GM23338 (cell line): ENCODE measurements at regions not wholly inside any gene's neighbourhood (a gene's known extent, or its start where the extent isn't known, plus 50 kb on each side); places are given as distances from the start of the nearest gene placed in this dataset.

Experiments
- ATAC-seq: fragments of 200-7000 bp; cut with Tn5 transposase; 3 replicates; pipeline ENCODE4 v1.9.1; 2020
- DNase-seq: peaks from one replicate; pipeline ENCODE4 v3.0.0-alpha.2; 2015; ENCODE audit warnings: low spot score
- H2AFZ ChIP-seq: fragments of 200-600 bp; sonication (generic); 2 replicates; pipeline ENCODE4 v1.8.0; 2016; ENCODE audit warnings: antibody characterized with exemption, mild to moderate bottlenecking, moderate library complexity
- H3F3A ChIP-seq: fragments of 200-600 bp; sonication (generic); replicated peaks from 2 replicates; pipeline ENCODE4 v1.8.0; 2017; ENCODE audit warnings: antibody characterized with exemption, mixed run types, low read depth
- H3K27ac ChIP-seq: fragments of 200-600 bp; sonication (generic); 2 replicates; pipeline ENCODE4 v1.6.1; 2016; ENCODE audit warnings: low read depth
- H3K27me3 ChIP-seq: fragments of 200-600 bp; sonication (generic); 2 replicates; pipeline ENCODE4 v1.8.0; 2016; ENCODE audit warnings: mild to moderate bottlenecking, mixed run types, moderate library complexity; ENCODE audit not compliant: insufficient read depth
- H3K36me3 ChIP-seq: fragments of 200-600 bp; sonication (generic); 2 replicates; pipeline ENCODE4 v1.8.0; 2016; ENCODE audit warnings: mild to moderate bottlenecking; ENCODE audit not compliant: insufficient read depth
- H3K4me1 ChIP-seq: fragments of 200-600 bp; sonication (generic); 2 replicates; pipeline ENCODE4 v1.8.0; 2016; ENCODE audit warnings: mild to moderate bottlenecking, moderate library complexity; ENCODE audit not compliant: insufficient read depth
- H3K4me2 ChIP-seq: fragments of 200-600 bp; sonication (generic); 2 replicates; pipeline ENCODE4 v1.7.1; 2017; ENCODE audit warnings: mixed run types
- H3K4me3 ChIP-seq: fragments of 200-600 bp; sonication (generic); 2 replicates; pipeline ENCODE4 v1.6.1; 2016; ENCODE audit warnings: mixed run types
- H3K79me2 ChIP-seq: fragments of 200-600 bp; sonication (generic); replicated peaks from 2 replicates; pipeline ENCODE4 v1.8.0; 2017; ENCODE audit warnings: mild to moderate bottlenecking; ENCODE audit not compliant: insufficient read depth
- H3K9me2 ChIP-seq: fragments of 200-600 bp; sonication (generic); 2 replicates; pipeline ENCODE4 v1.8.0; 2017; ENCODE audit not compliant: insufficient read depth
- H4K20me1 ChIP-seq: fragments of 200-600 bp; sonication (generic); replicated peaks from 2 replicates; pipeline ENCODE4 v1.8.0; 2017; ENCODE audit warnings: mild to moderate bottlenecking; ENCODE audit not compliant: insufficient read depth
- H3K27ac Mint-ChIP-seq: 2 replicates; pipeline ENCODE4 v1.8.0; 2020; ENCODE audit warnings: inconsistent platforms, mild to moderate bottlenecking, moderate library complexity, mixed read lengths
- H3K27me3 Mint-ChIP-seq: 3 replicates; pipeline ENCODE4 v1.8.0; 2022; ENCODE audit warnings: low read depth, mild to moderate bottlenecking, moderate library complexity, mixed read lengths, inconsistent platforms; ENCODE audit not compliant: insufficient read depth, poor library complexity
- H3K36me3 Mint-ChIP-seq: 3 replicates; pipeline ENCODE4 v1.8.0; 2021; ENCODE audit warnings: low read depth, mild to moderate bottlenecking, inconsistent platforms, moderate library complexity, mixed read lengths
- H3K4me1 Mint-ChIP-seq: 3 replicates; pipeline ENCODE4 v1.8.0; 2020; ENCODE audit warnings: mild to moderate bottlenecking, inconsistent platforms, mixed read lengths
- H3K4me3 Mint-ChIP-seq: 3 replicates; pipeline ENCODE4 v1.8.0; 2021; ENCODE audit warnings: moderate library complexity, mild to moderate bottlenecking, inconsistent platforms, mixed read lengths
- H3K9me3 Mint-ChIP-seq: 3 replicates; pipeline ENCODE4 v1.8.0; 2020; ENCODE audit warnings: moderate library complexity, mild to moderate bottlenecking, inconsistent platforms, mixed read lengths
- CREB1 ChIP-seq: fragments of 250-450 bp; sonication (Bioruptor Pico); IDR thresholded peaks from 2 replicates; pipeline ENCODE4 v1.5.0; 2020; ENCODE audit warnings: low read depth, mild to moderate bottlenecking, moderate library complexity
- CTCF ChIP-seq, 2 experiments: fragments of 200-600 bp in 1 of 2; sonication (generic) in 1 of 2; conservative IDR thresholded peaks; 2 replicates each; pipeline versions ENCODE4 v1.5.1 to v1.6.1; 2016 to 2017; ENCODE audit warnings: antibody characterized with exemption in 2 of 2, low read depth in 2 of 2, mild to moderate bottlenecking in 2 of 2, moderate library complexity in 1 of 2
- EZH2 ChIP-seq: fragments of 200-600 bp; sonication (generic); IDR thresholded peaks from one replicate; pipeline ENCODE4 v1.8.0; 2017; ENCODE audit warnings: antibody characterized with exemption, mild to moderate bottlenecking, low read depth; ENCODE audit not compliant: unreplicated experiment
- EZH2phosphoT487 ChIP-seq: fragments of 200-600 bp; sonication (generic); IDR thresholded peaks from one replicate; pipeline ENCODE4 v1.8.1; 2018; ENCODE audit warnings: antibody characterized with exemption; ENCODE audit not compliant: unreplicated experiment
- JUNB ChIP-seq: IDR thresholded peaks from one replicate; pipeline ENCODE4 v1.6.1; 2016; ENCODE audit warnings: antibody characterized with exemption; ENCODE audit not compliant: unreplicated experiment
- NANOG ChIP-seq: IDR thresholded peaks from 2 replicates; pipeline ENCODE4 v1.6.1; 2016; ENCODE audit warnings: antibody characterized with exemption, borderline replicate concordance
- POLR2AphosphoS5 ChIP-seq: IDR thresholded peaks from 2 replicates; pipeline ENCODE4 v1.6.1; 2016; ENCODE audit warnings: antibody characterized with exemption, low read depth
- REST ChIP-seq: IDR thresholded peaks from one replicate; pipeline ENCODE4 v1.6.1; 2018; ENCODE audit warnings: antibody characterized with exemption; ENCODE audit not compliant: unreplicated experiment
- STAT1 ChIP-seq: IDR thresholded peaks from one replicate; pipeline ENCODE4 v1.6.1; 2016; ENCODE audit warnings: antibody characterized with exemption; ENCODE audit not compliant: unreplicated experiment
- ZNF114 ChIP-seq: fragments of 250-450 bp; sonication (Bioruptor Pico); IDR thresholded peaks from 2 replicates; pipeline ENCODE4 v1.5.0; 2020; ENCODE audit warnings: mild to moderate bottlenecking, moderate library complexity
- ZNF331 ChIP-seq: fragments of 250-450 bp; sonication (Bioruptor Pico); IDR thresholded peaks from 2 replicates; pipeline ENCODE4 v1.5.0; 2020; ENCODE audit warnings: low read depth, mild to moderate bottlenecking, moderate library complexity
- ZNF462 ChIP-seq: fragments of 250-450 bp; sonication (Bioruptor Pico); IDR thresholded peaks from 2 replicates; pipeline ENCODE4 v1.5.0; 2020; ENCODE audit warnings: mild to moderate bottlenecking, moderate library complexity

GRCh38 chr1:222369148-222369547, 178.8 kb downstream of the HHIPL2 start:
- Mint-ChIP-seq H3K9me3 (no peaks in the 10 kb centered on the region), H3K36me3 (no peaks in the 10 kb centered on the region), H3K27me3 (no peaks in the 10 kb centered on the region), H3K4me1 (no peaks in the 10 kb centered on the region), H3K27ac (no peak overlapping the region; the same call in 1 of the 2 replicates), H3K4me3 (no peak overlapping the region)
- Histone ChIP-seq H3K36me3 (no peaks in the 10 kb centered on the region), H2AFZ (peak overlapping the region; percentile 52; the same call in 1 of the 2 replicates), H4K20me1 (no peaks in the 10 kb centered on the region), H3K27me3 (no peaks in the 10 kb centered on the region), H3K4me1 (no peaks in the 10 kb centered on the region), H3K79me2 (no peaks in the 10 kb centered on the region), H3K9me2 (peaks cover 7% of the 10 kb centered on the region), H3F3A (no peaks in the 10 kb centered on the region), H3K4me2 (no peak overlapping the region), H3K4me3 (no peak overlapping the region), H3K27ac (no peak overlapping the region)
- no peak for DNase-seq
- no peak for TF ChIP-seq CREB1 (CRISPR knock-in tag)
- TF ChIP-seq JUNB = no peak
- no peak for TF ChIP-seq CTCF (conservative IDR thresholded peaks at IDR 0.05; ENCODE audit: low read depth in 2 of 2)
- TF ChIP-seq EZH2 = no peak
- TF ChIP-seq EZH2phosphoT487 = no peak
- no peak for TF ChIP-seq POLR2AphosphoS5
- no peak for TF ChIP-seq NANOG
- no peak for TF ChIP-seq ZNF331 (CRISPR knock-in tag)
- TF ChIP-seq STAT1 = no peak
- TF ChIP-seq ZNF462 = no peak
- TF ChIP-seq ZNF114 (CRISPR knock-in tag) = no peak
- TF ChIP-seq REST = no peak
- no peak for ATAC-seq
